Midbrain (tissue), 1 donor: ENCODE measurements at regions not wholly inside any gene's neighbourhood (a gene's known extent, or its start where the extent isn't known, plus 50 kb on each side); places are given as distances from the start of the nearest gene placed in this dataset.

Experiments
- DNase-seq: peaks from one replicate; lab custom pipeline; 2025; lab: John Stamatoyannopoulos, UW

- no peak for DNase-seq
Observed at GRCh38 chr9:19511694-19512093, 102.9 kb downstream of the ACER2 start.

- no peak for DNase-seq
Observed at GRCh38 chr9:19510907-19511306, 102.1 kb downstream of the ACER2 start.
